ENCODE measurements at regions not wholly inside any gene's neighbourhood (a gene's known extent, or its start where the extent isn't known, plus 50 kb on each side); places are given as distances from the start of the nearest gene placed in this dataset.

DNA sequence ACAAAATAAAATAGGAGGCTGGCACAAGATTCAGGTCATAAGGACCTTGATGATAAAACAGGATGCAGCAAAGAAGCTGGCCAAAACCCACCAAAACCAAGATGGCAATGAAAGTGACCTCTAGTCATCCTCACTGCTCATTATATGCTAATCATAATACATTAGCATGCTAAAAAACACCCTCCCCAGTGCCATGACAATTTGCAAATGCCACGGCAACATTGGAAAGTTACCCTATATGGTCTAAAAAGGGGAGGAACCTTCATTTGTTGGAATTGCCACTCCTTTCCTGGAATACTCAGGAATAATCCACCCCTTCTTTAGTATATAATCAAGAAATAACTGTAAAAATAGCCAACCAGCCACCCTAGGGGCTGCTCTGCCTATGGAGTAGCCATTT, 108.8 kb upstream of the GRIK1 start:
- H2AFZ ChIP-seq (ENCODE audit: low read depth, low read length), result no peak overlapping the region

More for the DNA sequence above, 108.8 kb upstream of the GRIK1 start:
- dilution Hi-C loops (cut with MboI; ENCODE audit: extremely low pct_ligation_motif_present, low sequenced_read_pairs) (no loop called here), intact Hi-C loops (cut with micrococcal nuclease) (no loop called here)
- Histone ChIP-seq H3K9me1 (replicated peaks; ENCODE audit: control insufficient read depth, extremely low read depth, insufficient read depth, low read length) (no peaks in the 10 kb centered on the region), H3K9ac (replicated peaks; ENCODE audit: extremely low read depth, insufficient read depth, low read length) (no peak overlapping the region), H4K20me1 (replicated peaks; ENCODE audit: control insufficient read depth, extremely low read depth, insufficient read depth, low read length) (no peaks in the 10 kb centered on the region), H3K4me3 (replicated peaks in 1 of 3; ENCODE audit: insufficient read depth in 1 of 3, low read depth in 1 of 3, low read length in 3 of 3) (no peak overlapping the region), H3K9me3 (replicated peaks; ENCODE audit: control insufficient read depth, insufficient read depth, low read length) (no peaks in the 10 kb centered on the region), H3K27me3 (ENCODE audit: control insufficient read depth in 2 of 2, insufficient read depth in 2 of 2, low read length in 2 of 2) (no peaks in the 10 kb centered on the region), H3K27ac (ENCODE audit: insufficient read depth, low read depth, low read length) (no peak overlapping the region), H3K4me2 (ENCODE audit: insufficient read depth, low read length) (no peak overlapping the region), H3K79me2 (ENCODE audit: control insufficient read depth, insufficient read depth, low read length) (no peaks in the 10 kb centered on the region), H3K4me1 (ENCODE audit: control insufficient read depth, extremely low read depth, insufficient read depth, low read length) (no peaks in the 10 kb centered on the region), H3K36me3 (ENCODE audit: control insufficient read depth in 2 of 2, extremely low read depth in 1 of 2, insufficient read depth in 2 of 2, low read length in 2 of 2) (no peaks in the 10 kb centered on the region)
- BruUV-seq (replicated peaks), result no TSS peak
- ChIA-PET POLR2A (no interaction called here), CTCF (no interaction called here)
- no peak for FAIRE-seq
- no peak for DNase-seq (ENCODE audit: low read depth, low spot score)
- TF ChIP-seq MYC (IDR thresholded peaks at IDR 0.05; ENCODE audit: low read depth, low read length) (no peak), GATA2 (IDR thresholded peaks at IDR 0.05; ENCODE audit: insufficient read depth, insufficient read length, low read depth, low read length) (no peak), POLR2A (IDR thresholded peaks at IDR 0.05; ENCODE audit: low read depth, low read length) (no peak), EZH2 (IDR thresholded peaks at IDR 0.05; ENCODE audit: borderline replicate concordance, low read depth, low read length, severe bottlenecking) (no peak), POLR2AphosphoS5 (IDR thresholded peaks at IDR 0.05; ENCODE audit: insufficient read depth, low read depth, low read length) (no peak), FOS (IDR thresholded peaks at IDR 0.05; ENCODE audit: borderline replicate concordance, insufficient read depth, low read length) (no peak)
- TF ChIP-seq, protein P1, sequence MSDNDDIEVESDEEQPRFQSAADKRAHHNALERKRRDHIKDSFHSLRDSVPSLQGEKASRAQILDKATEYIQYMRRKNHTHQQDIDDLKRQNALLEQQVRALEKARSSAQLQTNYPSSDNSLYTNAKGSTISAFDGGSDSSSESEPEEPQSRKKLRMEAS (IDR thresholded peaks at IDR 0.05; ENCODE audit: insufficient read depth, insufficient read length), result no peak
- TF ChIP-seq, protein P2, sequence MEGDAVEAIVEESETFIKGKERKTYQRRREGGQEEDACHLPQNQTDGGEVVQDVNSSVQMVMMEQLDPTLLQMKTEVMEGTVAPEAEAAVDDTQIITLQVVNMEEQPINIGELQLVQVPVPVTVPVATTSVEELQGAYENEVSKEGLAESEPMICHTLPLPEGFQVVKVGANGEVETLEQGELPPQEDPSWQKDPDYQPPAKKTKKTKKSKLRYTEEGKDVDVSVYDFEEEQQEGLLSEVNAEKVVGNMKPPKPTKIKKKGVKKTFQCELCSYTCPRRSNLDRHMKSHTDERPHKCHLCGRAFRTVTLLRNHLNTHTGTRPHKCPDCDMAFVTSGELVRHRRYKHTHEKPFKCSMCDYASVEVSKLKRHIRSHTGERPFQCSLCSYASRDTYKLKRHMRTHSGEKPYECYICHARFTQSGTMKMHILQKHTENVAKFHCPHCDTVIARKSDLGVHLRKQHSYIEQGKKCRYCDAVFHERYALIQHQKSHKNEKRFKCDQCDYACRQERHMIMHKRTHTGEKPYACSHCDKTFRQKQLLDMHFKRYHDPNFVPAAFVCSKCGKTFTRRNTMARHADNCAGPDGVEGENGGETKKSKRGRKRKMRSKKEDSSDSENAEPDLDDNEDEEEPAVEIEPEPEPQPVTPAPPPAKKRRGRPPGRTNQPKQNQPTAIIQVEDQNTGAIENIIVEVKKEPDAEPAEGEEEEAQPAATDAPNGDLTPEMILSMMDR (IDR thresholded peaks at IDR 0.05; ENCODE audit: extremely low read depth in 1 of 2, insufficient read depth in 1 of 2, low read depth in 1 of 2, low read length in 2 of 2), result no peak
